A673 (cell line): ENCODE measurements at regions not wholly inside any gene's neighbourhood (a gene's known extent, or its start where the extent isn't known, plus 50 kb on each side); places are given as distances from the start of the nearest gene placed in this dataset.

Experiments
- BruUV-seq: library from RNA; stranded (reverse); fragments of 400-500 nt; replicated peaks from 2 replicates; lab custom pipeline; 2021; lab: Mats Ljungman, UMichigan
- CTCF ChIA-PET: fragments of 300-600 bp; sonication (Branson Sonifier 250); formaldehyde crosslinking; loops from one replicate; lab custom pipeline; 2022; ENCODE audit warnings: antibody characterized with exemption; lab: Charles Lee
- POLR2A ChIA-PET: fragments of 300-600 bp; sonication (Branson Sonifier 250); formaldehyde crosslinking; loops from one replicate; lab custom pipeline; 2022; ENCODE audit warnings: antibody characterized with exemption; ENCODE audit not compliant: low non-redundant PET; lab: Charles Lee
- DNase-seq: peaks from one replicate; pipeline ENCODE4 v3.0.0-alpha.2; 2015; ENCODE audit warnings: low spot score
- H3K27ac ChIP-seq: fragments of 200-600 bp; sonication (generic); 2 replicates; pipeline ENCODE4 v1.5.1; 2016; ENCODE audit warnings: mixed run types, low read depth, mild to moderate bottlenecking, mixed read lengths, antibody characterized with exemption, low read length; ENCODE audit not compliant: poor library complexity, severe bottlenecking
- H3K27me3 ChIP-seq: fragments of 200-600 bp; sonication (generic); replicated peaks from 2 replicates; pipeline ENCODE4 v1.6.1; 2017; ENCODE audit warnings: mixed run types, low read depth, mild to moderate bottlenecking, mixed read lengths, antibody characterized with exemption, low read length; ENCODE audit not compliant: insufficient read depth, poor library complexity
- H3K36me3 ChIP-seq: fragments of 200-600 bp; sonication (generic); 2 replicates; pipeline ENCODE4 v1.6.1; 2016; ENCODE audit warnings: mixed run types, mild to moderate bottlenecking, mixed read lengths, antibody characterized with exemption, low read length; ENCODE audit not compliant: insufficient read depth, poor library complexity, severe bottlenecking
- H3K4me1 ChIP-seq: fragments of 200-600 bp; sonication (generic); 2 replicates; pipeline ENCODE4 v1.6.1; 2017; ENCODE audit warnings: mixed run types, mild to moderate bottlenecking, mixed read lengths, antibody characterized with exemption, low read length; ENCODE audit not compliant: insufficient read depth, poor library complexity, severe bottlenecking
- H3K4me3 ChIP-seq: fragments of 200-600 bp; sonication (generic); 2 replicates; pipeline ENCODE4 v1.5.1; 2016; ENCODE audit warnings: low read depth, mixed run types, mild to moderate bottlenecking, mixed read lengths, low read length; ENCODE audit not compliant: poor library complexity, severe bottlenecking
- H3K9me3 ChIP-seq: fragments of 200-600 bp; sonication (generic); 2 replicates; pipeline ENCODE4 v1.6.1; 2016; ENCODE audit warnings: mixed run types, low read depth, mild to moderate bottlenecking, mixed read lengths, antibody characterized with exemption, low read length; ENCODE audit not compliant: poor library complexity, severe bottlenecking
- EZH2 ChIP-seq: fragments of 200-600 bp; sonication (generic); IDR thresholded peaks from 2 replicates; pipeline ENCODE4 v1.6.1; 2017; ENCODE audit warnings: borderline replicate concordance, low read depth, mild to moderate bottlenecking, mixed read lengths, antibody characterized with exemption, low read length; ENCODE audit not compliant: poor library complexity, severe bottlenecking
- intact Hi-C: fragments of 100-400 bp; cut with micrococcal nuclease; formaldehyde crosslinking; loops from one replicate; pipeline ENCODE4 v1.10.0; 2022; ENCODE audit not compliant: unreplicated experiment
- TF ChIP-seq, protein P1 (sequence below): fragments of 300-800, 200-600 bp; sonication (generic); conservative IDR thresholded peaks from 2 replicates; pipeline ENCODE4 v1.5.1; 2017; ENCODE audit warnings: low read depth, mild to moderate bottlenecking, antibody characterized with exemption, low read length, moderate library complexity, mixed read lengths

DNA sequence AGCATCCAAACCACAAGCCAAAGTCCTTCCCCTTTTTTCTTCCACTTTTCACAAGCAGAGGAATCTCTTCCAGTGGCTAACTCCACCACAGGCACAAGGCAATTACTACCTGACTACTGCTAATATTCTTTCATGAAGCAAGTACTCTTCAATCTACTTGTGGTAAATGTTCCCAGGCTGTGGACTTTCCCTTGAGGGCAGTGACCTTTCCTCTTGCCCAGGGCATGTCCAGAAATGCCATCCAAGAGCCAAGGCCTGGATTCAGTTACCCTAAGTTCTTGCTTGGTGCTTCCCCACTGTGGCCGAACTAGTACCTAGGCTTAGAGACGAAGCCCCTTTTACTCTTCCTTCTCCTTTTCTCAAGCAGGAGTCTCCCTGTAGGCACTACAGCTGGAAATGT lies 400.7 kb downstream of the DCAF12L2 start:
- Histone ChIP-seq H3K9me3 (peaks cover 12% of the 10 kb centered on the region), H3K4me3 (no peak overlapping the region), H3K4me1 (no peaks in the 10 kb centered on the region), H3K36me3 (no peaks in the 10 kb centered on the region), H3K27me3 (no peaks in the 10 kb centered on the region), H3K27ac (no peak overlapping the region)
- ChIA-PET CTCF (no interaction called here), POLR2A (no interaction called here)
- intact Hi-C loops, result no loop called here
- no peak for TF ChIP-seq EZH2
- BruUV-seq, result no TSS peak
- DNase-seq, result no peak

DNA sequence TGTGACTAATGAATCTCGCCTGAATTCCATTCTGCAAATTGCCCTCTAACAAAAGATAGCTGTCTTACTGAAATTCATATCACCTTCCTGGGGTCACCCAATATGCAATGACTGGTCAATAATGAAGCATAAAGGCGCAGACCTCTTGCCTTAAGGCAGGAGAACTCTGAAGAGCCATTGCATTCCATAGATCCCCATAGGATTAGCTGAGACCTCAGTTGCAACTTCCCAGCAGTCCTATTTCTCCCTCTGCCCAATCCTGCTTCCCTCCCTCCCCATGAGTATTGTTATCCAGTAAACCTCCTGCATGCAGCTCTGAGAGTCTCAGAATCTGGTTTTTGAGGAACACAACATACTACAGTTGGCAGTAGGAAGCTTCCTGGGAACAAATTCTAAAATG lies 396.5 kb downstream of the DCAF12L2 start:
- ChIA-PET POLR2A (no interaction called here), CTCF (no interaction called here)
- intact Hi-C loops, result no loop called here
- no TSS peak for BruUV-seq
- DNase-seq, result no peak
- Histone ChIP-seq H3K27ac (no peak overlapping the region), H3K27me3 (no peaks in the 10 kb centered on the region), H3K4me1 (no peaks in the 10 kb centered on the region), H3K36me3 (no peaks in the 10 kb centered on the region), H3K4me3 (no peak overlapping the region), H3K9me3 (no peaks in the 10 kb centered on the region)
- TF ChIP-seq, protein P1, sequence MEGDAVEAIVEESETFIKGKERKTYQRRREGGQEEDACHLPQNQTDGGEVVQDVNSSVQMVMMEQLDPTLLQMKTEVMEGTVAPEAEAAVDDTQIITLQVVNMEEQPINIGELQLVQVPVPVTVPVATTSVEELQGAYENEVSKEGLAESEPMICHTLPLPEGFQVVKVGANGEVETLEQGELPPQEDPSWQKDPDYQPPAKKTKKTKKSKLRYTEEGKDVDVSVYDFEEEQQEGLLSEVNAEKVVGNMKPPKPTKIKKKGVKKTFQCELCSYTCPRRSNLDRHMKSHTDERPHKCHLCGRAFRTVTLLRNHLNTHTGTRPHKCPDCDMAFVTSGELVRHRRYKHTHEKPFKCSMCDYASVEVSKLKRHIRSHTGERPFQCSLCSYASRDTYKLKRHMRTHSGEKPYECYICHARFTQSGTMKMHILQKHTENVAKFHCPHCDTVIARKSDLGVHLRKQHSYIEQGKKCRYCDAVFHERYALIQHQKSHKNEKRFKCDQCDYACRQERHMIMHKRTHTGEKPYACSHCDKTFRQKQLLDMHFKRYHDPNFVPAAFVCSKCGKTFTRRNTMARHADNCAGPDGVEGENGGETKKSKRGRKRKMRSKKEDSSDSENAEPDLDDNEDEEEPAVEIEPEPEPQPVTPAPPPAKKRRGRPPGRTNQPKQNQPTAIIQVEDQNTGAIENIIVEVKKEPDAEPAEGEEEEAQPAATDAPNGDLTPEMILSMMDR, result no peak
- TF ChIP-seq EZH2, result no peak

DNA sequence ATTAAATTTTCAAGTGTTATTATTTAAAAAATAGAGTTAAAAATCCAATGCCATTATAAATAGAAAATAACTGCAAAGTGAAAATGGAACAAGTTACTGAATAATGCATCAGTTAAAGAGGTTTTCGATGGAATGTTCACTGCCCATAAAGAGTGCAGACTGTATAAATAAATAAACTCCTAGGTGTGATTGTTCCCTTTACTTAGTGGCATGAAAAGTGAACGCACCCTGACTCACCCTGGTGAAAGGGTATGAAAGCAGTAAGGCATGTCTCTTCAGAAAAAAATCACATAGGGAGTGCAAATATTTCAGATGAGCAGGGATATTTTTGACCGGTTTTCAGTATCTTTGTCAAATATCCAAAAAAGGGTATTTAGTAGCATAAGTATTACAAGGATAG lies 387.8 kb downstream of the DCAF12L2 start:
- intact Hi-C loops, result no loop called here
- ChIA-PET CTCF (no interaction called here), POLR2A (no interaction called here)
- TF ChIP-seq, protein P1, result no peak
- TF ChIP-seq EZH2, result no peak
- no peak overlapping the region for H3K4me3 ChIP-seq
- no peaks in the 10 kb centered on the region for H3K27me3 ChIP-seq
- BruUV-seq, result no TSS peak
- no peaks in the 10 kb centered on the region for H3K9me3 ChIP-seq
- H3K27ac ChIP-seq, result no peak overlapping the region
- no peak for DNase-seq
- H3K4me1 ChIP-seq, result no peaks in the 10 kb centered on the region
- H3K36me3 ChIP-seq, result no peaks in the 10 kb centered on the region

DNA sequence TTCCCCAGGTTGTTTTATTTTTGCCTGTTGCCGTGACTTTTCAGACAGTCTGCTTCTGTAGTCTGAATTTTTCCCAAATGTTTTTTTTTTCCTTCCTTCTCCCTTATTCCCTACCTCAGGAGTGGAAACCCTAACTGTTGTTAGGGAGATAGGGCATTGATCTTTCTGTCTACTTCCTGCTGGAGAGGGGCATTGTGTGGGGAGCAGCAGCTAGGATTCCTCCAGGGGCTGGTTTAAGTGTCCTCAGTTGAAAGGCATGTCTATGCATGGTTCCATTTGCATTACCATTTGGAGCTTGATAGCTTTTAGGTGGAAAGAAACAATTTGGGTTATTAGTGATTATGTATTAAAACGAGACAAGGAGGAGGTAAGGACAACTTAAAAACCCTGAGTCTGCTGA lies 383.9 kb downstream of the DCAF12L2 start:
- ChIA-PET CTCF (no interaction called here), POLR2A (no interaction called here)
- no peak for TF ChIP-seq EZH2
- TF ChIP-seq, protein P1, result no peak
- no peaks in the 10 kb centered on the region for H3K9me3 ChIP-seq
- H3K27me3 ChIP-seq, result no peaks in the 10 kb centered on the region
- no peak overlapping the region for H3K27ac ChIP-seq
- intact Hi-C loops, result no loop called here
- DNase-seq, result no peak
- H3K36me3 ChIP-seq, result no peaks in the 10 kb centered on the region
- no peak overlapping the region for H3K4me3 ChIP-seq
- no peaks in the 10 kb centered on the region for H3K4me1 ChIP-seq
- no TSS peak for BruUV-seq
